Mammary epithelial cell (primary cell): ENCODE measurements at regions not wholly inside any gene's neighbourhood (a gene's known extent, or its start where the extent isn't known, plus 50 kb on each side); places are given as distances from the start of the nearest gene placed in this dataset.

Experiments used
- EZH2 ChIP-seq: IDR thresholded peaks from 2 replicates; pipeline ENCODE4 v1.6.1; 2012; ENCODE audit warnings: low read length, inconsistent platforms, borderline replicate concordance
- TF ChIP-seq, protein P1 (sequence below), 2 donors: IDR thresholded peaks in 1 of 2; conservative IDR thresholded peaks in 1 of 2; 2 replicates each; pipeline ENCODE4 v1.5.1; 2011 to 2012; ENCODE audit warnings: inconsistent platforms in 2 of 2, low read length in 2 of 2, mild to moderate bottlenecking in 2 of 2, control low read depth in 1 of 2, low read depth in 1 of 2; ENCODE audit not compliant: insufficient read depth in 1 of 2; ENCODE audit errors: extremely low read depth in 1 of 2

DNA sequence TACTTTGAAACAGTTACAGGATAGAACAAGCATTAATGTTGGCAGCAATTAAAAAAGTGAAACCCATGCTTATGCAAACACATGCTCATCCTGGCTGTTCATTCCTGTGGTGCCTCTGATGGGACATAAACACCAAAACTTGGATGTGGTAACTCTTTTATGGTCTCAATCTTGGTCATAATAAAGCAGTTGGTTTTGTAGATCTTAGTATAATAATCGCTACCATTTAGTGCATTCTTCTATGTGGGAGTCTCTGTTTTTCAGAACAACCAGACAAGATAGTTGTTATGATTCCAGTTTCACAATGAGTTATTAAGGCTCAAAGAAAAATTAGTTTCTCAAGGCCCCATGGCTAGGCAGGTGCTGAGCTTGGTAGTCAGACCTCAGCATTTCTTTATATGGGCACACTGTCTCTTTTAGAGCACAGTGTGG lies 184.0 kb downstream of the UTRN start:
- TF ChIP-seq, protein P1, sequence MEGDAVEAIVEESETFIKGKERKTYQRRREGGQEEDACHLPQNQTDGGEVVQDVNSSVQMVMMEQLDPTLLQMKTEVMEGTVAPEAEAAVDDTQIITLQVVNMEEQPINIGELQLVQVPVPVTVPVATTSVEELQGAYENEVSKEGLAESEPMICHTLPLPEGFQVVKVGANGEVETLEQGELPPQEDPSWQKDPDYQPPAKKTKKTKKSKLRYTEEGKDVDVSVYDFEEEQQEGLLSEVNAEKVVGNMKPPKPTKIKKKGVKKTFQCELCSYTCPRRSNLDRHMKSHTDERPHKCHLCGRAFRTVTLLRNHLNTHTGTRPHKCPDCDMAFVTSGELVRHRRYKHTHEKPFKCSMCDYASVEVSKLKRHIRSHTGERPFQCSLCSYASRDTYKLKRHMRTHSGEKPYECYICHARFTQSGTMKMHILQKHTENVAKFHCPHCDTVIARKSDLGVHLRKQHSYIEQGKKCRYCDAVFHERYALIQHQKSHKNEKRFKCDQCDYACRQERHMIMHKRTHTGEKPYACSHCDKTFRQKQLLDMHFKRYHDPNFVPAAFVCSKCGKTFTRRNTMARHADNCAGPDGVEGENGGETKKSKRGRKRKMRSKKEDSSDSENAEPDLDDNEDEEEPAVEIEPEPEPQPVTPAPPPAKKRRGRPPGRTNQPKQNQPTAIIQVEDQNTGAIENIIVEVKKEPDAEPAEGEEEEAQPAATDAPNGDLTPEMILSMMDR (conservative IDR thresholded peaks at IDR 0.05 in 1 of 2, IDR thresholded peaks at IDR 0.05 in 1 of 2; ENCODE audit: extremely low read depth in 1 of 2, insufficient read depth in 1 of 2, low read depth in 1 of 2, low read length in 2 of 2), result no peak
- no peak for TF ChIP-seq EZH2
